ENCODE measurements at regions not wholly inside any gene's neighbourhood (a gene's known extent, or its start where the extent isn't known, plus 50 kb on each side); places are given as distances from the start of the nearest gene placed in this dataset.

- TF ChIP-seq POLR2A (IDR thresholded peaks at IDR 0.05; ENCODE audit: low read depth, low read length): no peak
- TF ChIP-seq TAF1 (IDR thresholded peaks at IDR 0.05; ENCODE audit: borderline replicate concordance, low read depth, low read length): no peak
Measured at GRCh38 chr6:137729866-137730629, 137.0 kb upstream of the TNFAIP3 start.
